H1 (cell line): ENCODE measurements at regions not wholly inside any gene's neighbourhood (a gene's known extent, or its start where the extent isn't known, plus 50 kb on each side); places are given as distances from the start of the nearest gene placed in this dataset.

Source experiments
- CTCF ChIA-PET: fragments of 300-600 bp; sonication (Branson Sonifier 250); formaldehyde crosslinking; loops from one replicate; lab custom pipeline; 2021; ENCODE audit not compliant: partially characterized antibody; lab: Charles Lee
- POLR2A ChIA-PET: fragments of 300-600 bp; sonication (Branson Sonifier 250); formaldehyde crosslinking; loops from one replicate; lab custom pipeline; 2021; ENCODE audit warnings: inconsistent platforms; ENCODE audit not compliant: partially characterized antibody; lab: Charles Lee
- DNase-seq, 2 experiments: peaks; one replicate each; pipeline versions ENCODE4 v3.0.0 to v3.0.0-alpha.2; 2010 to 2022; ENCODE audit warnings: low spot score in 2 of 2, low read depth in 1 of 2, mixed read lengths in 1 of 2
- FAIRE-seq: peaks from 2 replicates; lab custom pipeline; 2011; peaks lifted over from hg19 to GRCh38; lab: Jason Lieb, UNC
- H2AFZ ChIP-seq: 2 replicates; pipeline ENCODE4 v1.8.1; 2012; ENCODE audit warnings: low read length, inconsistent platforms
- H2AK5ac ChIP-seq: 2 replicates; pipeline ENCODE4 v1.6.1; 2013; ENCODE audit warnings: low read depth, low read length
- H2BK120ac ChIP-seq: replicated peaks from 2 replicates; pipeline ENCODE3; 2013; ENCODE audit warnings: low read depth, low read length, inconsistent platforms
- H2BK12ac ChIP-seq: 2 replicates; pipeline ENCODE4 v1.6.1; 2013; ENCODE audit warnings: low read depth, low read length
- H2BK15ac ChIP-seq: 2 replicates; pipeline ENCODE4 v1.6.1; 2013; ENCODE audit warnings: low read length
- H2BK20ac ChIP-seq: 2 replicates; pipeline ENCODE4 v1.6.1; 2013; ENCODE audit warnings: low read length
- H2BK5ac ChIP-seq: 2 replicates; pipeline ENCODE4 v1.6.1; 2013; ENCODE audit warnings: low read depth, low read length
- H3K14ac ChIP-seq: 2 replicates; pipeline ENCODE4 v1.6.1; 2013; ENCODE audit warnings: inconsistent platforms; ENCODE audit not compliant: insufficient read length
- H3K18ac ChIP-seq: 2 replicates; pipeline ENCODE4 v1.6.1; 2013; ENCODE audit warnings: low read length; ENCODE audit errors: extremely low read depth
- H3K23ac ChIP-seq: 2 replicates; pipeline ENCODE4 v1.6.1; 2013; ENCODE audit warnings: inconsistent platforms; ENCODE audit not compliant: insufficient read length
- H3K23me2 ChIP-seq: 2 replicates; pipeline ENCODE4 v1.6.1; 2013; ENCODE audit warnings: low read depth, low read length
- H3K27ac ChIP-seq: 2 replicates; pipeline ENCODE4 v1.6.1; 2011; ENCODE audit warnings: low read depth, low read length, inconsistent platforms
- H3K27me3 ChIP-seq, 4 experiments: replicated peaks in 1 of 4; 1 replicate in 1 of 4; 2 replicates in 3 of 4; pipeline versions ENCODE4 v1.6.1 to v1.8.1; 2011 to 2013; ENCODE audit warnings: low read length in 3 of 4, mild to moderate bottlenecking in 3 of 4, inconsistent platforms in 2 of 4, mixed read lengths in 2 of 4, moderate library complexity in 1 of 4; ENCODE audit not compliant: control insufficient read depth in 3 of 4, insufficient read depth in 3 of 4; ENCODE audit errors: extremely low read depth in 1 of 4
- H3K36me3 ChIP-seq, 4 experiments: 2 replicates each; pipeline versions ENCODE4 v1.6.1 to v1.8.1; 2011 to 2013; ENCODE audit warnings: mild to moderate bottlenecking in 4 of 4, low read length in 3 of 4, moderate library complexity in 2 of 4, control low read depth in 1 of 4, inconsistent platforms in 1 of 4; ENCODE audit not compliant: insufficient read depth in 4 of 4, control insufficient read depth in 2 of 4
- H3K4ac ChIP-seq: replicated peaks from 2 replicates; pipeline ENCODE3; 2013; ENCODE audit warnings: low read length, low read depth, mixed read lengths, inconsistent platforms; ENCODE audit not compliant: insufficient read length
- H3K4me1 ChIP-seq, 4 experiments: replicated peaks in 1 of 4; 1 replicate in 1 of 4; 2 replicates in 3 of 4; pipeline versions ENCODE4 v1.6.1 to v1.8.1; 2011 to 2013; ENCODE audit warnings: low read length in 3 of 4, inconsistent platforms in 2 of 4, mixed read lengths in 1 of 4; ENCODE audit not compliant: insufficient read depth in 4 of 4, control insufficient read depth in 3 of 4
- H3K4me2 ChIP-seq, 2 experiments: 2 replicates each; pipeline versions ENCODE4 v1.6.1 to v1.8.1; 2011 to 2013; ENCODE audit warnings: low read depth in 2 of 2, low read length in 2 of 2, control low read depth in 1 of 2, inconsistent platforms in 1 of 2, mild to moderate bottlenecking in 1 of 2; ENCODE audit not compliant: insufficient read depth in 1 of 2
- H3K4me3 ChIP-seq, 4 experiments: fragments of 200-600, 300-600 bp in 1 of 4; sonication (generic), shearing (Covaris generic), sonication (Bioruptor Twin) in 1 of 4; 2 replicates each; pipeline versions ENCODE4 v1.5.1 to v1.8.1; 2011 to 2016; ENCODE audit warnings: low read length in 4 of 4, low read depth in 3 of 4, control low read depth in 2 of 4, inconsistent platforms in 2 of 4, mild to moderate bottlenecking in 2 of 4, mixed read lengths in 1 of 4, moderate library complexity in 1 of 4; ENCODE audit not compliant: insufficient read depth in 2 of 4; ENCODE audit errors: extremely low read depth in 1 of 4
- H3K56ac ChIP-seq: replicated peaks from 2 replicates; pipeline ENCODE3; 2013; ENCODE audit warnings: low read depth, mild to moderate bottlenecking, mixed read lengths, low read length, inconsistent platforms; ENCODE audit not compliant: insufficient read length
- H3K79me1 ChIP-seq: 2 replicates; pipeline ENCODE4 v1.6.1; 2013; ENCODE audit warnings: low read depth, low read length, control low read depth
- H3K79me2 ChIP-seq, 2 experiments: 2 replicates each; pipeline versions ENCODE4 v1.6.1 to v1.8.1; 2012 to 2013; ENCODE audit warnings: low read length in 2 of 2, mild to moderate bottlenecking in 2 of 2, inconsistent platforms in 1 of 2; ENCODE audit not compliant: insufficient read depth in 2 of 2, control insufficient read depth in 1 of 2
- H3K9ac ChIP-seq, 4 experiments: replicated peaks in 1 of 4; 1 replicate in 1 of 4; 2 replicates in 3 of 4; pipeline versions ENCODE4 v1.6.1 to v1.8.1; 2011 to 2013; ENCODE audit warnings: low read depth in 3 of 4, low read length in 3 of 4, control low read depth in 2 of 4, mild to moderate bottlenecking in 2 of 4, moderate library complexity in 2 of 4, inconsistent platforms in 1 of 4; ENCODE audit errors: extremely low read depth in 1 of 4
- H3K9me3 ChIP-seq, 2 experiments: 2 replicates each; pipeline versions ENCODE4 v1.6.1 to v1.8.1; 2012 to 2013; ENCODE audit warnings: mild to moderate bottlenecking in 2 of 2, moderate library complexity in 2 of 2, control low read depth in 1 of 2, inconsistent platforms in 1 of 2, low read depth in 1 of 2, low read length in 1 of 2, mixed read lengths in 1 of 2; ENCODE audit not compliant: insufficient read depth in 2 of 2
- H4K20me1 ChIP-seq, 2 experiments: replicated peaks in 1 of 2; 2 replicates each; pipeline versions ENCODE3 to v1.8.1; 2011 to 2013; ENCODE audit warnings: inconsistent platforms in 2 of 2, low read length in 2 of 2, mild to moderate bottlenecking in 1 of 2; ENCODE audit not compliant: insufficient read depth in 2 of 2, control insufficient read depth in 1 of 2
- H4K5ac ChIP-seq: 2 replicates; pipeline ENCODE4 v1.6.1; 2013; ENCODE audit warnings: low read length, low read depth, mixed read lengths, inconsistent platforms; ENCODE audit not compliant: insufficient read length
- H4K8ac ChIP-seq: 2 replicates; pipeline ENCODE4 v1.8.0; 2013; ENCODE audit warnings: mild to moderate bottlenecking, moderate library complexity, low read length, inconsistent platforms; ENCODE audit not compliant: insufficient read depth; ENCODE audit errors: extremely low read depth
- H4K91ac ChIP-seq: replicated peaks from 2 replicates; pipeline ENCODE3; 2013; ENCODE audit warnings: low read length, mixed read lengths, inconsistent platforms; ENCODE audit not compliant: insufficient read length
- CBX5 ChIP-seq: fragments of 300-800, 300-1000 bp; sonication (generic); IDR thresholded peaks from 2 replicates; pipeline ENCODE4 v1.7.1; 2016; ENCODE audit warnings: antibody characterized with exemption, low read length, low read depth
- EP300 ChIP-seq, 2 experiments: IDR thresholded peaks; 1 replicate in 1 of 2; 2 replicates in 1 of 2; pipeline ENCODE4 v1.6.1; 2011 to 2012; ENCODE audit warnings: low read depth in 2 of 2, low read length in 2 of 2, mild to moderate bottlenecking in 2 of 2, borderline replicate concordance in 1 of 2, inconsistent platforms in 1 of 2, moderate library complexity in 1 of 2
- RAD21 ChIP-seq, 2 experiments: IDR thresholded peaks in 1 of 2; conservative IDR thresholded peaks in 1 of 2; 2 replicates each; pipeline ENCODE4 v1.6.1; 2011; ENCODE audit warnings: low read depth in 2 of 2, low read length in 2 of 2, improper control_type of control experiment in 1 of 2, inconsistent platforms in 1 of 2, mild to moderate bottlenecking in 1 of 2, moderate library complexity in 1 of 2
- SIRT6 ChIP-seq: IDR thresholded peaks from one replicate; pipeline ENCODE4 v1.7.1; 2012; ENCODE audit warnings: low read length, inconsistent platforms
- SP1 ChIP-seq: IDR thresholded peaks from 2 replicates; pipeline ENCODE4 v1.6.1; 2011; ENCODE audit warnings: low read depth, low read length
- WGBS, 2 experiments: shearing (Covaris generic) in 1 of 2; methylation state at CpG; one replicate each; pipeline versions ENCODE4 v1.1.6 to v1.1.7; 2013 to 2015; ENCODE audit warnings: low lambda C conversion rate in 2 of 2, mixed read lengths in 2 of 2, inconsistent platforms in 1 of 2, low coverage in 1 of 2, missing lambda C conversion rate in 1 of 2; ENCODE audit not compliant: insufficient replicate concordance in 2 of 2, insufficient coverage in 1 of 2, insufficient read length in 1 of 2; ENCODE audit errors: extremely low coverage in 1 of 2, missing lambda C conversion rate in 1 of 2; 5-methylcytosine and 5-hydroxymethylcytosine counted together
- TF ChIP-seq, protein P1 (sequence below): IDR thresholded peaks from 2 replicates; pipeline ENCODE4 v1.6.1; 2011; ENCODE audit warnings: low read length, improper control_type of control experiment
- TF ChIP-seq, protein P2 (sequence below), 3 experiments: IDR thresholded peaks; 1 replicate in 2 of 3; 2 replicates in 1 of 3; pipeline versions ENCODE4 v1.5.1 to v1.6.1; 2011; ENCODE audit warnings: low read length in 3 of 3, mild to moderate bottlenecking in 3 of 3, inconsistent platforms in 2 of 3, low read depth in 1 of 3, moderate library complexity in 1 of 3; ENCODE audit not compliant: insufficient read depth in 1 of 3; ENCODE audit errors: control extremely low read depth in 1 of 3

DNA sequence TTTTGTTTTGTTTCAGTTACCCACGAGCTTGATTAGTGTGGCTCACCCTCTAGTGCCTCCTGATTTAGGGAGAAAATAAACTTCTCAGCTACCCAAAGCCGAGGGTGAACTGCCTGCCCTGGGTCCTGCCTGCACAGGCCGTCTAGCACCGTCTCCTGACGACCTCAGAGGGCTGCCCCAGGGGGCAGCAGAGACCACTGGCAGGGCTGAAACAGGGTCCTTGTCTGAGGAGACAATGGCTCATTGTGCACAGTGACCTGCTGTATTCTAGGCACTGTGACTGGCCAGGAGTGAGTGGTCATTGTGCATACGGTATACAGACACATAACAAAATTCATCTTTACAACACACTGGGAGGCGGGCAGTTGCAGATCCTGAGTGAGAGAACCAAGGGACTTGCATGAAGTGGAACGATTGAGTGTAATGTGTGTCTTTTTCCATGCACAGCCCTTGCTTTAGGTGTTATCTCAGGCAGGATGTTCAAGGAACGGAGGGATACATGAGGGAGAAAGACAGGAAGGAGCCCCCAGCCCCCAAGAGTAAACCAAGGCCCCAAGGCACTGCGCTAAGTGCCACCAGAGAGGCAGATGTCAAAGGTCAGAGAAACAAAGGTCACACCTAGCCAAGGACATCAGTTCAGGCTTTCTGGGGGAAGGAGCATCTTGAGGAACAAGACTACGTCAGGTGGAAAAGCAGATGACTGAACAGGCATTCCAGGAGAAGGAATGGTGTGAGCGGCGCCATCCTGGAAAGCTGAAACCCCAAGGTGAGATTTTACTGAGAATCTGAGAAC is 421.3 kb downstream of the LPIN1 start:
- no peak overlapping the region for H4K5ac ChIP-seq
- H3K36me3 ChIP-seq, result no peaks in the 10 kb centered on the region
- peak overlapping the region; percentile 42; the same call in 1 of the 2 replicates for H2AFZ ChIP-seq
- H2BK15ac ChIP-seq, result no peak overlapping the region
- no peak overlapping the region for H3K14ac ChIP-seq
- DNase-seq (peak; percentile 9 to 58), FAIRE-seq (no peak)
- no peak overlapping the region for H2AK5ac ChIP-seq
- H2BK20ac ChIP-seq, result no peak overlapping the region; the same call in 1 of the 2 replicates
- no peak overlapping the region for H3K4me2 ChIP-seq
- no peaks in the 10 kb centered on the region for H4K20me1 ChIP-seq
- ChIA-PET POLR2A (interaction anchor here (1.5 kb wide), 1 partner anchor 11 kb away, joined by 3 read pairs; no protein-coding TSS in a partner anchor), CTCF (interaction anchor here (0.8 to 2.7 kb wide), 9 partner anchors 10 to 840 kb away, joined by 3 to 8 read pairs (median 3); no protein-coding TSS in a partner anchor)
- H4K8ac ChIP-seq, result no peak overlapping the region; the same call in 1 of the 2 replicates
- H2BK5ac ChIP-seq, result no peak overlapping the region
- no peaks in the 10 kb centered on the region for H3K27me3 ChIP-seq
- H3K4ac ChIP-seq, result no peak overlapping the region
- H3K23me2 ChIP-seq, result no peaks in the 10 kb centered on the region
- no peak overlapping the region for H3K18ac ChIP-seq
- H3K27ac ChIP-seq, result no peak overlapping the region
- no peak overlapping the region for H3K9ac ChIP-seq
- no peaks in the 10 kb centered on the region for H3K79me2 ChIP-seq
- H3K23ac ChIP-seq, result no peak overlapping the region
- H3K9me3 ChIP-seq, result no peaks in the 10 kb centered on the region
- no peak overlapping the region for H2BK120ac ChIP-seq
- no peak overlapping the region for H3K56ac ChIP-seq
- no peaks in the 10 kb centered on the region; a peak in 1 of 7 replicates for H3K4me1 ChIP-seq
- no peak overlapping the region for H2BK12ac ChIP-seq
- H4K91ac ChIP-seq, result no peak overlapping the region
- no peak overlapping the region for H3K4me3 ChIP-seq
- 89% methylated on average over 13 of the region's 13 CpGs; no CpG with 5 or more reads in 1 of the 2 experiments for WGBS, 2 experiments
- no peaks in the 10 kb centered on the region for H3K79me1 ChIP-seq
- TF ChIP-seq, protein P1, sequence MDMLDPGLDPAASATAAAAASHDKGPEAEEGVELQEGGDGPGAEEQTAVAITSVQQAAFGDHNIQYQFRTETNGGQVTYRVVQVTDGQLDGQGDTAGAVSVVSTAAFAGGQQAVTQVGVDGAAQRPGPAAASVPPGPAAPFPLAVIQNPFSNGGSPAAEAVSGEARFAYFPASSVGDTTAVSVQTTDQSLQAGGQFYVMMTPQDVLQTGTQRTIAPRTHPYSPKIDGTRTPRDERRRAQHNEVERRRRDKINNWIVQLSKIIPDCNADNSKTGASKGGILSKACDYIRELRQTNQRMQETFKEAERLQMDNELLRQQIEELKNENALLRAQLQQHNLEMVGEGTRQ, result no peak
- TF ChIP-seq EP300 (IDR thresholded peaks at IDR 0.05; ENCODE audit: borderline replicate concordance in 1 of 2, low read depth in 2 of 2, low read length in 2 of 2) (no peak), SP1 (no peak), RAD21 (IDR thresholded peaks at IDR 0.05 in 1 of 2, conservative IDR thresholded peaks at IDR 0.05 in 1 of 2; ENCODE audit: low read depth in 2 of 2, low read length in 2 of 2) (peak; percentile 81 to 89), CBX5 (no peak), SIRT6 (no peak)
- TF ChIP-seq, protein P2, sequence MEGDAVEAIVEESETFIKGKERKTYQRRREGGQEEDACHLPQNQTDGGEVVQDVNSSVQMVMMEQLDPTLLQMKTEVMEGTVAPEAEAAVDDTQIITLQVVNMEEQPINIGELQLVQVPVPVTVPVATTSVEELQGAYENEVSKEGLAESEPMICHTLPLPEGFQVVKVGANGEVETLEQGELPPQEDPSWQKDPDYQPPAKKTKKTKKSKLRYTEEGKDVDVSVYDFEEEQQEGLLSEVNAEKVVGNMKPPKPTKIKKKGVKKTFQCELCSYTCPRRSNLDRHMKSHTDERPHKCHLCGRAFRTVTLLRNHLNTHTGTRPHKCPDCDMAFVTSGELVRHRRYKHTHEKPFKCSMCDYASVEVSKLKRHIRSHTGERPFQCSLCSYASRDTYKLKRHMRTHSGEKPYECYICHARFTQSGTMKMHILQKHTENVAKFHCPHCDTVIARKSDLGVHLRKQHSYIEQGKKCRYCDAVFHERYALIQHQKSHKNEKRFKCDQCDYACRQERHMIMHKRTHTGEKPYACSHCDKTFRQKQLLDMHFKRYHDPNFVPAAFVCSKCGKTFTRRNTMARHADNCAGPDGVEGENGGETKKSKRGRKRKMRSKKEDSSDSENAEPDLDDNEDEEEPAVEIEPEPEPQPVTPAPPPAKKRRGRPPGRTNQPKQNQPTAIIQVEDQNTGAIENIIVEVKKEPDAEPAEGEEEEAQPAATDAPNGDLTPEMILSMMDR (IDR thresholded peaks at IDR 0.05; ENCODE audit: control extremely low read depth in 1 of 3, insufficient read depth in 1 of 3, low read depth in 1 of 3, low read length in 3 of 3), result peak; percentile 55 to 63 (median 56)
